ENCODE measurements at regions not wholly inside any gene's neighbourhood (a gene's known extent, or its start where the extent isn't known, plus 50 kb on each side); places are given as distances from the start of the nearest gene placed in this dataset.
"Not testable (repeated sequence)": the region's sequence is repeated elsewhere in the genome, so short reads cannot be mapped to it uniquely, and the experiment has no call there.

GRCh38 chr13:112286733-112287132 is 89.4 kb upstream of the SPACA7 start:
- not testable (repeated sequence) for FAIRE-seq

- no peak for FAIRE-seq
Measured at GRCh38 chr13:112320303-112320702, 55.9 kb upstream of the SPACA7 start.

- FAIRE-seq: no peak
Measured at GRCh38 chr13:112322557-112322956, 53.6 kb upstream of the SPACA7 start.

- FAIRE-seq: no peak
Measured at GRCh38 chr13:112324116-112324515, 52.0 kb upstream of the SPACA7 start.

- FAIRE-seq: no peak
Measured at GRCh38 chr13:112325142-112325808, 50.9 kb upstream of the SPACA7 start.

- no peak for FAIRE-seq
Measured at GRCh38 chr13:112325920-112326645, 50.1 kb upstream of the SPACA7 start.

Data from endometrium (tissue), 2 donors.